Caco-2 (cell line): ENCODE measurements at regions not wholly inside any gene's neighbourhood (a gene's known extent, or its start where the extent isn't known, plus 50 kb on each side); places are given as distances from the start of the nearest gene placed in this dataset.

Source experiments
- BruUV-seq: library from RNA; stranded (reverse); fragments of 400-500 nt; replicated peaks from 2 replicates; lab custom pipeline; 2021; lab: Mats Ljungman, UMichigan
- CTCF ChIA-PET: fragments of 300-600 bp; sonication (Branson Sonifier 250); formaldehyde crosslinking; loops from one replicate; lab custom pipeline; 2022; ENCODE audit warnings: antibody characterized with exemption; lab: Charles Lee
- POLR2A ChIA-PET: fragments of 300-600 bp; sonication (Branson Sonifier 250); formaldehyde crosslinking; loops from one replicate; lab custom pipeline; 2022; ENCODE audit warnings: antibody characterized with exemption; lab: Charles Lee
- DNase-seq, 2 experiments: peaks; one replicate each; pipeline versions ENCODE4 v3.0.0 to v3.0.0-alpha.2; 2020 to 2022
- H3K27me3 ChIP-seq: replicated peaks from 2 replicates; pipeline ENCODE4 v1.6.0; 2011; ENCODE audit warnings: low read length; ENCODE audit not compliant: control insufficient read depth, insufficient read depth
- H3K36me3 ChIP-seq: 2 replicates; pipeline ENCODE4 v1.5.1; 2011; ENCODE audit warnings: low read length; ENCODE audit not compliant: control insufficient read depth, insufficient read depth
- H3K4me1 ChIP-seq: fragments of 250-450 bp; sonication (Bioruptor Pico); 2 replicates; pipeline ENCODE4 v1.5.1; 2020; ENCODE audit warnings: mild to moderate bottlenecking
- H3K4me3 ChIP-seq: 2 replicates; pipeline ENCODE4 v1.5.1; 2011; ENCODE audit warnings: low read depth, mild to moderate bottlenecking, control low read depth, low read length
- H3K9me3 ChIP-seq: fragments of 250-450 bp; sonication (Bioruptor Pico); 2 replicates; pipeline ENCODE4 v1.5.1; 2020; ENCODE audit warnings: mild to moderate bottlenecking, moderate library complexity
- H3K27ac Mint-ChIP-seq: one replicate; pipeline ENCODE4 v1.8.0; 2022; ENCODE audit warnings: mixed read lengths; ENCODE audit not compliant: unreplicated experiment
- H3K27me3 Mint-ChIP-seq: one replicate; pipeline ENCODE4 v1.8.0; 2022; ENCODE audit warnings: mixed read lengths; ENCODE audit not compliant: insufficient read depth, unreplicated experiment
- H3K36me3 Mint-ChIP-seq: one replicate; pipeline ENCODE4 v1.8.0; 2022; ENCODE audit warnings: mild to moderate bottlenecking, mixed read lengths; ENCODE audit not compliant: insufficient read depth, unreplicated experiment
- H3K4me1 Mint-ChIP-seq: one replicate; pipeline ENCODE4 v1.8.0; 2022; ENCODE audit warnings: low read depth, mixed read lengths; ENCODE audit not compliant: unreplicated experiment
- H3K4me3 Mint-ChIP-seq: one replicate; pipeline ENCODE4 v1.8.0; 2022; ENCODE audit warnings: mild to moderate bottlenecking, moderate library complexity, mixed read lengths; ENCODE audit not compliant: unreplicated experiment
- H3K9me3 Mint-ChIP-seq: one replicate; pipeline ENCODE4 v1.8.0; 2022; ENCODE audit warnings: mixed read lengths; ENCODE audit not compliant: unreplicated experiment
- CTCF ChIP-seq, 2 experiments: fragments of 200-600 bp in 1 of 2; IDR thresholded peaks; 1 replicate in 1 of 2; 2 replicates in 1 of 2; pipeline versions ENCODE4 v1.5.1 to v1.8.0; 2011 to 2022; ENCODE audit warnings: antibody characterized with exemption in 1 of 2, control low read depth in 1 of 2, inconsistent platforms in 1 of 2, low read depth in 1 of 2, low read length in 1 of 2, mild to moderate bottlenecking in 1 of 2, moderate library complexity in 1 of 2; ENCODE audit not compliant: insufficient read depth in 1 of 2, severe bottlenecking in 1 of 2, unreplicated experiment in 1 of 2
- intact Hi-C: fragments of 100-400 bp; cut with micrococcal nuclease; formaldehyde crosslinking; loops from one replicate; pipeline ENCODE4 v1.10.0; 2022; ENCODE audit not compliant: unreplicated experiment

GRCh38 chr13:106340249-106340648, 195.2 kb downstream of the EFNB2 start:
- Histone ChIP-seq H3K4me1 (peaks cover 9% of the 10 kb centered on the region; the same call in 1 of the 2 replicates), H3K4me3 (no peak overlapping the region), H3K36me3 (no peaks in the 10 kb centered on the region), H3K9me3 (peaks cover 23% of the 10 kb centered on the region), H3K27me3 (no peaks in the 10 kb centered on the region)
- intact Hi-C loops, result no loop called here
- Mint-ChIP-seq H3K4me1 (peaks cover 7% of the 10 kb centered on the region), H3K4me3 (no peak overlapping the region), H3K27ac (no peak overlapping the region), H3K9me3 (peaks cover 42% of the 10 kb centered on the region), H3K36me3 (peaks cover 10% of the 10 kb centered on the region), H3K27me3 (no peaks in the 10 kb centered on the region)
- ChIA-PET CTCF (no interaction called here), POLR2A (no interaction called here)
- BruUV-seq, result no TSS peak
- no peak for TF ChIP-seq CTCF (IDR thresholded peaks at IDR 0.05; ENCODE audit: insufficient read depth in 1 of 2, low read depth in 1 of 2, low read length in 1 of 2, severe bottlenecking in 1 of 2, unreplicated experiment in 1 of 2)
- no peak for DNase-seq

GRCh38 chr13:106337096-106337850, 198.2 kb downstream of the EFNB2 start:
- peaks cover 10% of the 10 kb centered on the region for H3K36me3 Mint-ChIP-seq
- TF ChIP-seq CTCF (IDR thresholded peaks at IDR 0.05; ENCODE audit: insufficient read depth in 1 of 2, low read depth in 1 of 2, low read length in 1 of 2, severe bottlenecking in 1 of 2, unreplicated experiment in 1 of 2), result no peak
- Histone ChIP-seq H3K27me3 (no peaks in the 10 kb centered on the region), H3K4me3 (no peak overlapping the region), H3K9me3 (peaks cover 23% of the 10 kb centered on the region), H3K36me3 (no peaks in the 10 kb centered on the region), H3K4me1 (no peaks in the 10 kb centered on the region)
- peaks cover 42% of the 10 kb centered on the region for H3K9me3 Mint-ChIP-seq
- H3K27me3 Mint-ChIP-seq, result no peaks in the 10 kb centered on the region
- ChIA-PET POLR2A (no interaction called here), CTCF (no interaction called here)
- no peak for DNase-seq
- BruUV-seq, result no TSS peak
- H3K27ac Mint-ChIP-seq, result no peak overlapping the region
- H3K4me3 Mint-ChIP-seq, result no peak overlapping the region
- H3K4me1 Mint-ChIP-seq, result no peaks in the 10 kb centered on the region
- intact Hi-C loops, result no loop called here

GRCh38 chr13:106336668-106337067, 198.8 kb downstream of the EFNB2 start:
- CTCF ChIA-PET, result no interaction called here
- intact Hi-C loops, result no loop called here

More at GRCh38 chr13:106336668-106337067, 198.8 kb downstream of the EFNB2 start:
- Histone ChIP-seq H3K9me3 (peaks cover 23% of the 10 kb centered on the region), H3K4me3 (no peak overlapping the region), H3K4me1 (no peaks in the 10 kb centered on the region), H3K36me3 (no peaks in the 10 kb centered on the region), H3K27me3 (no peaks in the 10 kb centered on the region)
- DNase-seq, result no peak
- Mint-ChIP-seq H3K36me3 (peaks cover 10% of the 10 kb centered on the region), H3K4me1 (no peaks in the 10 kb centered on the region), H3K9me3 (peaks cover 36% of the 10 kb centered on the region), H3K4me3 (no peak overlapping the region), H3K27ac (no peak overlapping the region), H3K27me3 (no peaks in the 10 kb centered on the region)
- BruUV-seq, result no TSS peak
- TF ChIP-seq CTCF (IDR thresholded peaks at IDR 0.05; ENCODE audit: insufficient read depth in 1 of 2, low read depth in 1 of 2, low read length in 1 of 2, severe bottlenecking in 1 of 2, unreplicated experiment in 1 of 2), result no peak
- POLR2A ChIA-PET, result no interaction called here
